NCI-H146 (cell line): ENCODE measurements at regions not wholly inside any gene's neighbourhood (a gene's known extent, or its start where the extent isn't known, plus 50 kb on each side); places are given as distances from the start of the nearest gene placed in this dataset.

Source experiments
- DNase-seq: peaks from one replicate; lab custom pipeline; 2025; lab: John Stamatoyannopoulos, UW

GRCh38 chr1:30286988-30287839 lies 436.2 kb downstream of the MATN1 start:
- no peak for DNase-seq

- DNase-seq = no peak
Observed at GRCh38 chr1:30286241-30286987, 437.0 kb downstream of the MATN1 start.

GRCh38 chr1:30285501-30285932 lies 437.9 kb downstream of the MATN1 start:
- no peak for DNase-seq

- DNase-seq = no peak
Observed at GRCh38 chr1:30284728-30285475, 438.5 kb downstream of the MATN1 start.

GRCh38 chr1:30284226-30284625 lies 439.2 kb downstream of the MATN1 start:
- DNase-seq = no peak

GRCh38 chr1:30283199-30283962 lies 440.0 kb downstream of the MATN1 start:
- DNase-seq = no peak

GRCh38 chr1:30280572-30280971 lies 442.8 kb downstream of the MATN1 start:
- no peak for DNase-seq

GRCh38 chr1:30277911-30278310 lies 445.5 kb downstream of the MATN1 start:
- DNase-seq = no peak

- DNase-seq = no peak
Observed at GRCh38 chr1:30277415-30277814, 446.0 kb downstream of the MATN1 start.

- no peak for DNase-seq
Observed at GRCh38 chr1:30275926-30276764, 447.2 kb downstream of the MATN1 start.

GRCh38 chr1:30274976-30275621 lies 448.3 kb downstream of the MATN1 start:
- DNase-seq = no peak

- DNase-seq = no peak
Observed at GRCh38 chr1:30274173-30274970, 449.0 kb downstream of the MATN1 start.

GRCh38 chr1:30273456-30273855 lies 449.9 kb downstream of the MATN1 start:
- DNase-seq = no peak

GRCh38 chr1:30273021-30273325 lies 450.4 kb downstream of the MATN1 start:
- no peak for DNase-seq

- DNase-seq = no peak
Observed at GRCh38 chr1:30272277-30273020, 450.9 kb downstream of the MATN1 start.

- DNase-seq = no peak
Observed at GRCh38 chr1:30271401-30272276, 451.7 kb downstream of the MATN1 start.

- no peak for DNase-seq
Observed at GRCh38 chr1:30270461-30270860, 452.9 kb downstream of the MATN1 start.
